Activated naive CD4-positive, alpha-beta T cell treated with anti-CD3 and anti-CD28 coated beads for 36 hours (primary cell): ENCODE measurements at regions not wholly inside any gene's neighbourhood (a gene's known extent, or its start where the extent isn't known, plus 50 kb on each side); places are given as distances from the start of the nearest gene placed in this dataset.
"Not testable (repeated sequence)": the region's sequence is repeated elsewhere in the genome, so short reads cannot be mapped to it uniquely, and the experiment has no call there.

ENCODE experiments used
- CTCF ChIA-PET: fragments of 350-600 bp; sonication (Branson Sonifier 250); formaldehyde crosslinking; loops from one replicate; lab custom pipeline; 2021; ENCODE audit warnings: antibody characterized with exemption; lab: Charles Lee
- DNase-seq: peaks from one replicate; pipeline ENCODE4 v3.0.0-alpha.2; 2020
- H3K27ac Mint-ChIP-seq: one replicate; pipeline ENCODE4 v1.8.0; 2021; ENCODE audit warnings: mild to moderate bottlenecking, mixed read lengths
- H3K27me3 Mint-ChIP-seq: one replicate; pipeline ENCODE4 v1.8.0; 2021; ENCODE audit warnings: low read depth, mixed read lengths
- H3K36me3 Mint-ChIP-seq: one replicate; pipeline ENCODE4 v1.8.0; 2021; ENCODE audit warnings: low read depth, mixed read lengths
- H3K4me1 Mint-ChIP-seq: one replicate; pipeline ENCODE4 v1.8.0; 2021; ENCODE audit warnings: low read depth, mixed read lengths
- H3K4me3 Mint-ChIP-seq: one replicate; pipeline ENCODE4 v1.8.0; 2021; ENCODE audit warnings: mild to moderate bottlenecking, moderate library complexity, mixed read lengths
- H3K9me3 Mint-ChIP-seq: one replicate; pipeline ENCODE4 v1.8.0; 2021; ENCODE audit warnings: mixed read lengths
- intact Hi-C: fragments of 100-400 bp; cut with micrococcal nuclease; formaldehyde crosslinking; loops from one replicate; pipeline ENCODE4 v1.15.1; 2023

DNA sequence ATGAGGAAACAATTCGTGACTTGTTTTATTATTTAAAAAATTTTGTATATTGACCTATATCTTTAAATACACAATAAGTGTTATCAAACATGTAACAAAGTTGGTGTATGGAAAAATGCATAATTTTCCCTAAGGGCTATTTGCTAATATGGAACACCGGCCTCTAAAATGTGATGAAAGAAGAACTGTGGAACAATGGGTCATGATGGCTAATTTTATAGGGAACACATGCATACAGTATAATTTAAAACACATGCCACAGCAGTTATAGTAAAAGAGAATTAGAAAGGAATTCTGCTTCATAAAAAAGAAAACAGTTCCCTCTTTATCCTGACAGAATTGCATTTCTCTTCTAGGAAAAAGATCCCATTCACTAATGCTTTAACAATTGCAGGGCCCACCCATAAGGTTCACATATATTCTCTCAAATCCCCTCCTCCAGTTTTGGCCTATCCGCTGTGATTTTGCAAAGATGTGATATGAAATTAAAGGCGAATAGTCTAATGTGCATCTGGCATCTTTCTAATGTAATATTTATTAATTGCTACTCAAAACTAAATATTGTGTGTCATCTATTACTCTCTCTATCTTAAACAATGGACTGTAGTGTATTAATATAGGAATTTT lies 628.1 kb upstream of the CITED2 start:
- CTCF ChIA-PET: no interaction called here
- no peaks in the 10 kb centered on the region for H3K4me1 Mint-ChIP-seq
- H3K27me3 Mint-ChIP-seq: peaks cover 4% of the 10 kb centered on the region
- intact Hi-C loops: no loop called here
- no peak for DNase-seq
- H3K4me3 Mint-ChIP-seq: no peak overlapping the region
- no peak overlapping the region for H3K27ac Mint-ChIP-seq
- no peaks in the 10 kb centered on the region for H3K36me3 Mint-ChIP-seq
- H3K9me3 Mint-ChIP-seq: no peaks in the 10 kb centered on the region

DNA sequence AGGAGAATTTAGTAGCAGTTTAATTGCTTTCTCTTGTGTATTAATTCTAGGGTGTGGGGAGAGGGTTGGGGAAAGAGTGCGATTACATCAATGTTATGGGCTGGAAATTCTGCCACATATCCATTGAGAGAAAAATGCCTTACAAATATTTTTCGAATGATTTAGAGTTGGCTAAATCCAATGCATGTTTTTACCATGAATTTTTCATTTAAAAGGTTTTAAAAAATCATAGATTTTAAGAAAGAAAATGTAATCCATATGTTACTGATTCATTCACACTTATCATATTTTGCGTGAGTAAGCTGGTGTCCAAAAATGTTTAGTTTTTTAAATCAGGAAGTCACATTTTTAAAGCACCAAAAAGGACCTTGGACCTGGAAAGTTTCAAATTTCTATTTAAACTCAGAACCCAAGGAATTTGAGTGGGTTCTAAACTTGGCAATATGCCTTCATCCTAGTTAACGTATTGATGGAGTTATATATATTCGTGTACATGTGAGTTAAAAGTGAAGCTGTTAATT lies 627.4 kb upstream of the CITED2 start:
- Mint-ChIP-seq H3K9me3 (no peaks in the 10 kb centered on the region), H3K36me3 (no peaks in the 10 kb centered on the region), H3K4me1 (no peaks in the 10 kb centered on the region), H3K27ac (no peak overlapping the region), H3K27me3 (peaks cover 4% of the 10 kb centered on the region), H3K4me3 (no peak overlapping the region)
- intact Hi-C loops: no loop called here
- CTCF ChIA-PET: no interaction called here
- DNase-seq: no peak

GRCh38 chr6:140001005-140001404 lies 626.6 kb upstream of the CITED2 start:
- no peaks in the 10 kb centered on the region for H3K9me3 Mint-ChIP-seq
- intact Hi-C loops: no loop called here
- H3K4me3 Mint-ChIP-seq: no peak overlapping the region
- H3K27me3 Mint-ChIP-seq: no peaks in the 10 kb centered on the region
- DNase-seq: no peak
- H3K27ac Mint-ChIP-seq: no peak overlapping the region
- H3K36me3 Mint-ChIP-seq: no peaks in the 10 kb centered on the region
- CTCF ChIA-PET: no interaction called here
- no peaks in the 10 kb centered on the region for H3K4me1 Mint-ChIP-seq

- H3K4me1 Mint-ChIP-seq, CTCF ChIA-PET, intact Hi-C loops, H3K9me3 Mint-ChIP-seq, H3K27me3 Mint-ChIP-seq, H3K27ac Mint-ChIP-seq, H3K36me3 Mint-ChIP-seq, H3K4me3 Mint-ChIP-seq, DNase-seq: not testable (repeated sequence)
Observed at GRCh38 chr6:139999661-140000060, 625.2 kb upstream of the CITED2 start.

DNA sequence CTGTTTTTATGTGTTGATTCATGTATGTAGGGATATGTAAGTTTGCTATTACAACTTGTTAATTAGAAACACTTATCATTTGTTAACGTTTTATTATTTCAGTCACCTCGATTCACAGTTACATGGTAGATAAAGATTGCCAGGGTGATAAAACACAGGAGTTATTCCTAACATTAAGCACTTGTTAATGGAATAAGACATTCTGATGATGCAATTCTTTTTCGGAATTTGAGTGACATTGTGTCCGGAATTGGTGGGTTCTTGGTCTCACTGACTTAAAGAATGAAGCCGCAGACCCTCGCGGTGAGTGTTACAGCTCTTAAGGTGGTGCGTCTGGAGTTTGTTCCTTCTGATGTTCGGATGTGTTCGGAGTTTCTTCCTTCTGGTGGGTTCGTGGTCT lies 624.0 kb upstream of the CITED2 start:
- CTCF ChIA-PET, H3K36me3 Mint-ChIP-seq, H3K4me1 Mint-ChIP-seq, H3K4me3 Mint-ChIP-seq, H3K9me3 Mint-ChIP-seq, intact Hi-C loops, H3K27ac Mint-ChIP-seq, H3K27me3 Mint-ChIP-seq, DNase-seq: not testable (repeated sequence)

DNA sequence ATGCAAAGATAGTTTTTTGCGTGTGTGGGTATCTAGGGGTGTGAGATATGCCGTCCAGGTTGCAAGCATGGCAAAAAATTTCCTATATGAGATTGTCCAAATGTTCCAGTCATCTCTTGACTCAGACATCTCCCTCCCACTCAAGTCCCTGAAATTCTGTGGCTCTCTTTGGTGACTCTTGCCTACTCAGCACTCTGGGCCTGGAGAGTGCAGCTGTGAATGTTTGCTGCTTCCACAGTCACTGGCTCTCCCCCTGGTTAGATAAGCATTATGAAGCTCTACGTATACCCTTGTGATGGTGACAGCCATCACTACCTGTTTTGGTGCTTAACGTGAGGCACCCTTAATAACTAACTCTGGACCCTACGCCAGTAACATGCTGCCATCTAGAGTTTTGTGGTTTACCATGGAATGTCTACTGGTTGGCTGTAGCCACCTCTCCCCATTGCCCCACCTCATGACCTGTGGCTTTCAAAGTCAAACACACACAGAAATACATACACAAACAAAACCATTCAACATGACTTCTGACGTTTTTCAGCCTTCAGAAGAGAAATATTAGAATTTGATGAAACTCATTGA lies 621.9 kb upstream of the CITED2 start:
- CTCF ChIA-PET: no interaction called here
- Mint-ChIP-seq H3K27ac (no peak overlapping the region), H3K9me3 (peaks cover 2% of the 10 kb centered on the region), H3K36me3 (no peaks in the 10 kb centered on the region), H3K4me3 (no peak overlapping the region), H3K4me1 (no peaks in the 10 kb centered on the region), H3K27me3 (no peaks in the 10 kb centered on the region)
- intact Hi-C loops: loop anchor here (1.0 kb wide), 2 partner anchors 115 to 627 kb away; no protein-coding TSS in a partner anchor
- peak; percentile 8 for DNase-seq

DNA sequence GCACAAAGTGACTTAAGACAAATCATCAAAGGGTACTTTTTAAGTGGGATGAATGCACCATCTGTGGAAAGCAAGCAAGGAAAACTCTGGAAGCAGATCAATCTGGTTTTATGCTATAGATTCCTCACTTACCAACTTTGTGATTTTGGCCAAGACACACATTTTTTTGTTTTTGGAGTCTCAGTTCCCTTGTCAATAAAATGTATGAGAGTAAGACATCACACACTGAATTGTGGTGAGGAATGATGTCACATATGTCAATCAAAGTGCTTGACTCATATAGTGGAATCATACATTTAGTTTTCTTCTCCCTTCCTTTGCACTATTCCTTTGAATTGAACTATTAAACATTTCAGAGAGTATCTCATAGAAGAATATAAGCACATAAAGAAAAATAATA lies 620.5 kb upstream of the CITED2 start:
- H3K36me3 Mint-ChIP-seq: no peaks in the 10 kb centered on the region
- H3K9me3 Mint-ChIP-seq: peaks cover 2% of the 10 kb centered on the region
- CTCF ChIA-PET: no interaction called here
- H3K27me3 Mint-ChIP-seq: no peaks in the 10 kb centered on the region
- intact Hi-C loops: loop anchor here (2.0 kb wide), 1 partner anchor 620 kb away; the partner anchor contains the start of gene CITED2
- H3K4me3 Mint-ChIP-seq: no peak overlapping the region
- no peak overlapping the region for H3K27ac Mint-ChIP-seq
- DNase-seq: no peak
- H3K4me1 Mint-ChIP-seq: no peaks in the 10 kb centered on the region

GRCh38 chr6:139990856-139991465 lies 616.5 kb upstream of the CITED2 start:
- no peak overlapping the region for H3K27ac Mint-ChIP-seq
- H3K36me3 Mint-ChIP-seq: no peaks in the 10 kb centered on the region
- intact Hi-C loops: no loop called here
- H3K4me3 Mint-ChIP-seq: no peak overlapping the region
- H3K4me1 Mint-ChIP-seq: no peaks in the 10 kb centered on the region
- peaks cover 2% of the 10 kb centered on the region for H3K27me3 Mint-ChIP-seq
- no peak for DNase-seq
- CTCF ChIA-PET: no interaction called here
- peaks cover 2% of the 10 kb centered on the region for H3K9me3 Mint-ChIP-seq

DNA sequence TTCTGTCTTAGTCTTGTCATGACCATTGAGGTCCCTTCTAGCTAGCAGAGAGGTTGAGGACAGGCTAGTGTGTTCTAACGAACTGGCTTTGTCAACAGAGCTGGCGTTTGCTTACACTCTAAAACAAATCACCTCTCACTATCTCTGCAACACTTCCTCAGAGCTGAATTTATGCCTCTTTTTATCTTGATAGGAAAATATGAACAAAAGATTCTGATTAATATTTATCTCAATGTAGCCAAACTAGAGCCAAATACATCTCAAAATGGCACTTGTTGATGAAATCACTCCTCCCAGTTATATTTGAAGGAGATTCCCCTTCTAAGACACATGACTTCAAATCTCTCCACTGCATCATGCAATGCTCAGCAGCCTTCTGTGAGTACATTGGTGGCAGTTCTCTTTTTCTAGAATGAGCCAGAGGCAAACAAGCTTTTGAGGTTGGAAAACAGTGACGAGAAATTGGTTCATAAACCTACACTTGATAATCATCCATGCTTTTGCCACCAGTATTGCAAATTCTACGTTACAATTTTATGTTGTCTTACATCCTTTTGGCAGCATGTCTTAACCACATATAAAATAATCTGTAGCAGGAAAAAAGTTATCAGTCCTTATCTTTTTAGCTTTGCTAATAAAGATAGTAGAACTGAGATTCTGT lies 615.7 kb upstream of the CITED2 start:
- Mint-ChIP-seq H3K27me3 (peaks cover 7% of the 10 kb centered on the region), H3K27ac (no peak overlapping the region), H3K36me3 (no peaks in the 10 kb centered on the region), H3K4me1 (no peaks in the 10 kb centered on the region), H3K4me3 (no peak overlapping the region), H3K9me3 (peaks cover 2% of the 10 kb centered on the region)
- intact Hi-C loops: no loop called here
- no peak for DNase-seq
- CTCF ChIA-PET: no interaction called here

DNA sequence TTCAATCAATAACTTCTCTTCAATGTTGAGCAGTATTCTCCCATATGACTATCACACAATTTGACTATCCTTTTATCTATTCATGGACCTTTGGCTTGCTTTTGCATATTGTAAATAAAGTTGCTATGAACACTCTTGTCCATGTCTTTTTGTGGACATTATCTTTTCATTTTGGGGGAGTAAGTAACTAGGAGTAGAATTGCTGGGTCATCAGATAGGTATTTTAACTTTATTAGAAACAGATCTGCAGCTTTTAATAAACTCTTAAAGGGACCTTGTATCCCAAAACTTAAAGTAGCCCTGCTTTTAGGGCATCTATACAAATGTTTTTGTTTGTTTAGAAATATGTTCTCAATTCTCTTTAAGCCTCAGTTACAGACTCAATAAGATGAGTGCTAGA lies 614.2 kb upstream of the CITED2 start:
- no peaks in the 10 kb centered on the region for H3K4me1 Mint-ChIP-seq
- no peak for DNase-seq
- CTCF ChIA-PET: interaction anchor here (0.6 kb wide), 1 partner anchor 97 kb away, joined by 3 read pairs; no protein-coding TSS in a partner anchor
- H3K27ac Mint-ChIP-seq: no peak overlapping the region
- H3K4me3 Mint-ChIP-seq: no peak overlapping the region
- no peaks in the 10 kb centered on the region for H3K36me3 Mint-ChIP-seq
- H3K9me3 Mint-ChIP-seq: peaks cover 1% of the 10 kb centered on the region
- intact Hi-C loops: no loop called here
- H3K27me3 Mint-ChIP-seq: peaks cover 11% of the 10 kb centered on the region

GRCh38 chr6:139987091-139987490 lies 612.6 kb upstream of the CITED2 start:
- Mint-ChIP-seq H3K36me3 (no peaks in the 10 kb centered on the region), H3K27ac (no peak overlapping the region), H3K27me3 (peaks cover 11% of the 10 kb centered on the region), H3K4me1 (peaks cover under 1% of the 10 kb centered on the region), H3K4me3 (no peak overlapping the region), H3K9me3 (no peaks in the 10 kb centered on the region)
- CTCF ChIA-PET: no interaction called here
- intact Hi-C loops: no loop called here
- DNase-seq: no peak

GRCh38 chr6:139985236-139985815 lies 610.9 kb upstream of the CITED2 start:
- intact Hi-C loops: no loop called here
- Mint-ChIP-seq H3K4me3 (no peak overlapping the region), H3K27me3 (peaks cover 11% of the 10 kb centered on the region), H3K4me1 (peaks cover 5% of the 10 kb centered on the region), H3K27ac (no peak overlapping the region), H3K36me3 (no peaks in the 10 kb centered on the region), H3K9me3 (no peaks in the 10 kb centered on the region)
- CTCF ChIA-PET: no interaction called here
- no peak for DNase-seq
